ENCODE measurements at regions not wholly inside any gene's neighbourhood (a gene's known extent, or its start where the extent isn't known, plus 50 kb on each side); places are given as distances from the start of the nearest gene placed in this dataset.

DNA sequence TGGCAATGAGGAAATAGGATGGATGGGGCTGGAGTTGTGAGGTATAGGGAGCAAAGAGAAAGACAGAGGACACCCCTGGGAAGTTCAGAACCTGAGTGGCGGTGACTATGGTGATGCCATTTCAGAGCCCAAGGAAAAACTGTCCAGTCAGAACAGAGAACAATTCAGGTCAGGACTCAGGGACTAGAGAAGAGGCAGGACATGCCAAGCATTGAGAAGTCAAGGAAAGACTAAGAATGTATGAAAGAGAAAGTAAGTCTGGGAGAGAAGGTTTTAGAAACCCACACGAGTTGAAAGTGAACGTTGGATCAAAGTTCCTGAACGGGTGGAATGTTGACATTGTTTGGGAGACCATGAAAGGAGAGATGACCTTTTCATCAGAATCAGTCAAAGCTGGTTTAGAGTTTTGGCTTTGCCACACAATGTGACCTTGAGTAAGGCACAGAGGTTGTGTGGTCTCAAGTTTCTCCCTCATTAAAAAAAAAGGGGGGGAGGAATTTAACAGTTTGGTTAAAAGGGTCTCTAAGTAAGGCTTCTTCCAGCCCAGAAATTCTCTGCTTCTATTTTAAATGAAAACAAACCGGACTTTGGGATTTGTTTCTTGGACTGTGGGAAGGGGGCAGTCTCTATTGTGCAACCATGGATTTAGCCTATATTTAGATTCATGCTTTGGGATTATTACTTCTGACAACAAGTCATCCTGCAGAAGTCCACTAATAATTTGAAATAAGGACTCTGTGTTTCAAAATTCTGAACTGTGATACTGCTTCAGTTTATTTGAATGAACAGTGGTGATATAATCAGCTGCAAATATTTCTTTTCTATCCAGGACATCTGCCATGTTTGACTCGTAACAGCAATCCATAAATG is 315.9 kb upstream of the TBL1XR1 start:
- no peak for DNase-seq (ENCODE audit: low spot score)

DNA sequence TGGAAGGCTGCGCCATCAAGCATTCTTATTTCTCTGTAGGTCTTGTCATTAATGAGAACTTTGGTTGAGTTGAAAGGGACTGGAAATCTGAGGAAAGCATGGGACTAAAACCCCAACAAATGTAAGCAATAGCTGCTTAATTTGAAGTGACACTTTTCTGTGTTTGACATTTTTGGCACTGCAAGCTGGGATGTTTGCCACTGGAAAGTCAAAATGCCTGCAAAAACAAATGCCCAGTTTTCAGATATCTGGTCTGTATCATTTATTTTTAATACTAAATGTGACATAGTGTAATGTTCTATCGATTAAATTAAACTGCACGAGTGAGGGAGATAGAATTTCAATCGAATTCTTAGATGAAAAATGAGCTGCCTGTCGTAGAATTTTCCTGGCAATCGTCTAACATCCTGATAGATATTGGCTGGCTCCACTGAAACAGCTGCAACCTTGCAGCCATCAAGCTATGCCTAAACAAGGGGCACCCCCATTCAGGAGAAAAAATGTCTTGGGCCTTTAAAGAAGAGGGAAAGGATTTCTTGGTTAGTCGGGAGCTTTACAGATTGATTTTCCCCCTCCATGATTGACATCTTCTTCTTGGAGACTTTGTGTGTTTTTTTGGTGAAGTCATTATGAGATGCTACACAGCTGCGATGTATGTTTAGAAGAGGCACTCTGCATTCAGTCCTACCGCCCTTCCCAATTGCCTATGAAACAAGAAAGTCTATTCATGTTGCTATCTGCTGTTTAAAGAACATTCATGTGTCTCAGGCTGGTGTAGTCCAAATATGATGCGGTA is 316.7 kb upstream of the TBL1XR1 start:
- no peak for DNase-seq (ENCODE audit: low spot score)

DNA sequence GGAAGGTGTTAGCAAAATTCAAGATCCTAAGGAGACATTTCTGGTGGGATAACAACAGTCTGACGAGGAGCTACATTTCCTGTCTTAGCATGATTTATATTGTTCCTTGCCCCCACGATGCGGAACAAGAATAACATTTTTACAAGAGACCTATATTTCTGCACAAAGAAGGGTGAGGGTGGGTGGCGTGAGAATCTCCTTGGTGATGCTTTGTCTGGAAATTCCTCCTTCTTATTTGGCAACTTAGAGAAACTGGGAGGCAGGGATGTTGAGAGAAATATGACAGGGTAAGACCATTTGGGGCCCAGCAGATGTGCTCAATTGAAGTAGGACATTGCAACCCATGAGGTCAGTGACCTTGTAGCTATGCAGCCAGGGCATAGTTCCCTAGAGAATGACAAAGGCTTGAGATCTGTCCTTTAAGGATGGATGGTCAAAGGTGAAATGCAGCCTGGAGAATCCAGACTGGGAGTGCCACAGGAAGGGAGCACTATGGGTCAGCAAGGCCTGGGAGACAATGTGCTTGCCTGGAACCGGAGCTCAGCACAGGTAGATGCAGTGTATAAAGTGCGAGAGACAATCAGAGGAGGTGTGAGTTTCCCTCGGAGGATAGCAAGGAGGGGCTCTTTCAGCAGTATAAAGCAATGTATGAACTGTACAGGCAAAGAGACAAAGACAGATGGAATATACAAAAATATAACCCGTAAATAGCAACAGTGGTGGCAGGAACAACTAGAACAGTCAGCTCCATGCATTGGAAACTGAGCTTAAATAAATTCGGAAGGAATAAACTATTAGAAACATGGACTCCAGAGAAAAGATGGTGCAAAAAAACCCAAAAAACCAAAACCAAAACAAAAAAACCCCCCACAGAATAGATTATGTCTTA is 317.6 kb upstream of the TBL1XR1 start:
- no peak for DNase-seq (ENCODE audit: low spot score)

DNA sequence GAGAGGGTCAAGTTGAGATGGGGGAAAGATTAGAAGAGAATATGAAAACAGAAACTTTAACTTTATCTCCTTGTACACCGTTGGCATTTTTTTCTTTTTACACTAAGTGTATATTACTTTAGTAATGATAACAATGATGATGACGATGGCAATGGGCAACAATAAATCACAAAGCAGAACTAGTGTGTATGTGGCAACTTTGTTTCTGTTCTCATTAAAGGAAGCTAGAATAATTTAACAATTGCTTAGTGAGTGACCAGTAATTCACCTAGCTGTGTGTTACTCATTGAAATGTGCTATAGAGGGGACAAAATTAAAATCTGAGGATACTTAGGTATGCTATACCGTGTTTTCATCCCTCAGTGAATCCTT is 318.5 kb upstream of the TBL1XR1 start:
- no peak for DNase-seq (ENCODE audit: low spot score)

DNA sequence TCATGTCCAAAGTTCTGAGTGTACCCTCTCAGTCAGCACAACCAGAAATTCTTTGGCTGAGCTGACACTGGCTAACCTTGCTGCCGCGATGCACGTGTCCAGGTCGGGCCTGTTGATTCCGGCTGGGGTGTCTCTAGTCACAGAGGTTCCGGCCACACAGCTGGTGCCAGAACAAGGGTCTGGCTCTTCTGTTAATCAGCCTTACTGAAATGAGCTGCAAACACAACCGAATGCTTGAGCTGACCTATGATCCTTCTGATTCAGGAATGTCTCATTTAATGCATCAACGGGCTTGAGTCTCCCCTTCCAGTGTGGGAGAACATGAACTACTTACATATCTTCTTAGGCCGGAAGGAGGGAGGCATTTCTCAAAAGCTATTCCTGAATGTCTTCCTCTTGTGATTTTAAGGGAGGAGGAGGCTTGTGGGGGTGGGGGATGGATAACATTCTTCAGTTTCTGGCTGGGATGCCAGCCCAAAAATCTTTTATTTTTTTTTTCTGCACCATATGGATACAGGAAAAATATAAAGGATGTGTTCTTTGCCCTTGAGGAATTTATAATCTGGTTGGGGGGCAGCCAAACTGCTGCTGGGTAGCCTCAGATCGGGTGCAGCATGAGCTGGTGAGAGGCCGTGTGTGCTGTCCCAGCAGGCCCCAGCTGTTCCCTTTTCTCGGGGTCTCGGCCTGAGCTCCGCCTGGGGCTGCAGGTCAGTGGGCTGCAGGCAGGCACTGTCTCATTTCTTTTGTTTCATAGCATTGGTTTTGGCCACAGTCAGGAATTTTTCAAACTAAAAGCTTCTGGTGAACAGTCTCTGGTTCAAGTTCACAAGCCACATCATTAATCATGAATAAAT is 319.1 kb upstream of the TBL1XR1 start:
- peak; percentile 28 for DNase-seq (ENCODE audit: low spot score)

DNA sequence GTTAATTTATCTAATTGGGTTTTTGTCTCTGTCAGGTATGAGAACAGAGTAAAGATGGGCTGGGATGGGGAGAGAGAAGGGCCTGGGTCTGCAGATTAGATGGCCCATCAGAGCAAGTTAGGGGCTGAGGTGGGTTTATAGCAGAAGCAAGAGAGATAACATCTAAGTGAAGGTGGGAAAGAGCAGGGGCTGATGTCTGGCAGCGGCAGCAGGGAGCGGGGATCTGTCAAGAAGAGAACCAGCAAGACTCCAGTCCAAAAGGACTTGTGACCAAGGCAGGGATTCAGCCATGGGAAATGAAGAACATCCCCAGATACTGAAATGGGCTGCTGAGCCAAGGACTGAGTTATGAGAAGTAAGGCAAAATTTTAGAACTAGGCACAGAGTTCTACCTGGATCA is 320.6 kb upstream of the TBL1XR1 start:
- no peak for DNase-seq (ENCODE audit: low spot score)

DNA sequence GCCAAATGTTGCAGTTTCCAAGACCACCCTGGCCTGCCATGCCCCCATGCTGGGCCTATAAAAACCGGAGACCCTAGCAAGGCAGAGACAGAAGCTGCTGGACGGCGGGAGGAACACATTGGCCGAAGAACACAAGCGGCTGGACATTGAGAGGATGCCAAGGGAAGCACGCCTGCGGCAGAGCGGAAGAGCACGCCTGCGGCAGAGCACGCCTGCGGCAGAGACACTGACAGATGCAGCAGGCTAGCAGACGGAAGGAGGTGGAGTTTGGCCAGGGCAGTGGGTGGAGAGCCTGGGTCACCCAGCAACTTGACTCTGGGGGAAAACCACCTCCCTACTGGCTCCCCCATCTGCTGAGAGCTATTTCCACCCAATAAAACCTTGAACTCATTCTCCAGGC is 322.3 kb upstream of the TBL1XR1 start:
- DNase-seq (ENCODE audit: low spot score) = peak; percentile 78

DNA sequence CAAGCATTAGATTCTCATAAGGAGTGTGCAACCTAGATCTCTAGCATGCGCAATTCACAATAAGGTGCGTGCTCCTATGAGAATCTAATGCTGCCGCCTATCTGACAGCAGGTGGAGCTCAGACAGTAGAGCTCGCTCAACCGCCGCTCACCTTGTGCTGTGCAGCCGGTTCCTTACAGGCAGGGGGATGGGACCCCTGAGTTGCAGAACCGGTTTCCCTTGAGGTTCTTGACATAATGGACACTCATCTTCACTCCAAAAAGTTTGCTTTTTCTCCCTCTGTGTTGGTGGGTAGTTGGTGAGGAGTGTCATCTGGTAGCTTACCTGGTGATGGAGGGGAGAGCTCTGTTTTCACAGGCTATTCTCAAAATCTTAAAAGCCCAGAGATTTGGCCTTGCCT is 324.0 kb upstream of the TBL1XR1 start:
- DNase-seq (ENCODE audit: low spot score) = no peak

DNA sequence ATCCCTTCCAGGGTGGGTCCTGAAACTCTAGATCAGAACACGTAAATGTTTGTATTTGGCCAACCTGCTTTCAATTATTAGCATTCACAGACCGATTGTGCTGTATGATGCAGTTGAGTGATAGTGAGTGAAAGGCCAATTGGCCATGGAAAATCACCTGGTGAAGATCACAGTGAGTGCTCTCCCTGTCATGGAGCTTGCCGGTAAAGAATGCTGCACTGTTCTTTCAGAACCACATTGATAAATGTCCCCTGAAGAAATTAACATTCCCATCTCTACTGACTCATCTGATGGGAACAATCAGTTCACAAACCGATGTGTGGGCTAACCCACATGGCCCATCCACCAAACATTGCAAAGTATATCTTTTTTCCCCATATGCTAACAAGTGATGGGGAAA is 324.8 kb upstream of the TBL1XR1 start:
- no peak for DNase-seq (ENCODE audit: low spot score)

DNA sequence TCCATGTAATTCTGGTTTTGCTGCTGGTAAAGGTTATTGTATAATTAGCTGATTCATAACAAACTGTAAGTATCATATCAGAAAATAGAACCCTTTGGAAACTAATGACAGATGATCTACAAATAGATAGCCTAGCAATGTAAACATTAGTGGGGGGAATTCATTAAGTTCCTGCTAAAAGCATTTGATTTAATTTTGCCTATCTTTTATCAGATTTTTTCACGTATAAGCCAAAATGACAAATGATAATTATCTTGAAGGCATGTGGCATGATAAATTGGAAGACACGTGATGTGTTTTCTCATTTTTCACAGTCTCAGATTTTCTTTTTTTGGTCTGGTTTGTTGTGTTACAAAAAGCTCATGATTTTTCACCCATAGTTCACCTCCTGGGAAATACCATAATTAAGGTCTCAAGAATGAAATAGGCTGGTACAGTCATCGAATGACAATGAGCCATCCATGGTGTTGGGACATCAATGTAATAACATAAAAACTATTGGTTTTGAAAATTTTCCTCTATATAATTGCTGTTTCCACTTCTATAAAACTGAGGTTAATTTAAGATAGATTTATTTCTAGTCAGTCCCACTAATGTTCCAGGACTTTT is 325.9 kb upstream of the TBL1XR1 start:
- DNase-seq (ENCODE audit: low spot score) = no peak

DNA sequence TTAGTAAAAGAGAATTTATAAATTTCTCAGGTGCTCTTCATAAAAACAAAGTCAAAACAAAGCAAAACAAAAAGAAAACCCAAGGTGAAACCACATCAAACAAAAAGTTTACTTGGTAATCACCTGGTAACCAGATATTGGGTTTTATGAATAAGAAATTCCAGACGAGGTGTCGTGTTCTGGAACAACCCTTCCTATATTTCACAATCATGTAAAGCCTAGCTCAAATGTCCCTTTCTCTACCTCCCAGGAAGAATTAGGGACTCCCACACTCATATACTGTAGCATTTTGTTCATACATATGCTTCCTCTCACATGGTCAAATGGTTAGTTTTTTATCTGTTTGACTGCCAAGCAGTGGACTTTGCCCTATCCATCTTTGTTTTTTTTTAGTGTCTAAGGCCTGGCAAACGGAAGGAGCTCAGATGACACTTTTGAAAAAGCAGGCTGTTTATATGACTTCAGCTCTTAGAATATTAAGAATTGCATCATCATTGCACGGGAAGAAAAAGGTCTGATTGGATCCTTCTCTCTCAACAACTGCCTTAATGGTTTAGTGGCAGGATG is 326.7 kb upstream of the TBL1XR1 start:
- no peak for DNase-seq (ENCODE audit: low spot score)

DNA sequence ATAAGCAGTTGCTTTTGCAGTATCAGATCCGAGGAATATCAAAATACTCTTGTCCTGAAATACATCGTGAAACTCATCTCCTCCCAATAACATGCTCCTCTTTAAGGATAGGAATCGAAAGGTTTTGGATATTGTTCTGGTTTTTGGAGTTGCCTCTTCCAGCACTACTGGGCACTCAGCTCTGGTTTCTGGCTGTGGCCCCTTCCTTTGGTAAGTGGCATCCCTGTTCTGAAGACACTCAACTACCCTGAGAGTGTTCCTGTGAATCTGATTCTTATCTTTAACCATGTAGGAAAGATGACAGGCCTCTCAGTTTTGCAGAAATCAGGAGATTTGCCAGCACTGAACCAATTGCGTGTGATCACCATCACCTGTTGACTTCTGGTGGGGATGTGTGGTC is 327.5 kb upstream of the TBL1XR1 start:
- no peak for DNase-seq (ENCODE audit: low spot score)

DNA sequence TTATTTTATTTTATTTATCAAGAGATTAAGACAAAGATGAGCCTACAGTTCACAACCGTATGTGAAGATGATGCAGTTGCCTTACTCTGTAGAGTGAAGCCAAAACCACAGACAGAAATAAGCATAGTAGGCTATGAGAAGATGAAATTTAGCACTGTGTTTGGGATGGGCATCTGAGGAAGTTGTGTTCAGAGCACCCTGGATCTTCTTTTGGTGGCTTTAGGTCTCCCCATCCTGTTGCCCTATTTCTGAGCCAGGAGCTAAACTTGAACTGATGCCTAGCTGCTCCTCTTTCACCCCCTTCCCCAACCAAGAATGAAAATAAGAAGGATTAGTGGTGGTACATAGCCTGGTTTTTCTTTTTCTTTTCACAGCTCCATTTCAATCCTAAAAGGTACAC is 328.1 kb upstream of the TBL1XR1 start:
- no peak for DNase-seq (ENCODE audit: low spot score)

DNA sequence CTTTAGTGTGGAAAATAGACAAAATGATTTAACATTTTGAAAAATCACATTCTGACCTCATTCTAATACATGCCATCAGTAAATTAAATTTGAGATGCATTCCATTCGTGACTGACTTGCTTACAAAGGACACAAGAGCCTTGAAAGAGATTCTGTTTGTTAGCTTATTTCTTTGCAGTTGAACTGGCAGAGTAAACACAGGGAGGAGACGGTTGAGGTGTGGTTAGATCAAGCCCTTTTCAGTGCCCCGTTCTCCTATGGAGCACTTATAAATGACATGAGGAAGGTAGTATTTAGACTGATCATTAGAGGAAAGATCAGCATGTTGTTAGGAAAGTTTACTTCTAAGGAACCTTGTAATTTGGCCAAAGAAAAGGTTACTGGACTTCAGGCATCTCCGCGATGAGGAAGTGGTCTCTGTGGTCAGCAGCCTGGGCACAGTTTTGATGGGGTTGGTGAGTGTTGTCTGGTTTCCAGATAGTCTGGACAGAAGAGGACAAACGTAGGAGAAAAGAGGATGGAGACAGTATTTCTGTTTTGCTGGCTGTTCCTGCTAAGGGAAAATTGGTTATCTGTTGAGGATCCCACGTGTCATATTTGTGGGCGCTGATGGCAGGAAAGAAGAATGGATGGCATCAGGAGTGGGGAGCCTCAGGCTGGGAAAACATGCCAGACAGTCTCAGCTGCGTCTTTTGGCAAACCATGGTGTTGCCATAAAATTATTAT is 328.9 kb upstream of the TBL1XR1 start:
- no peak for DNase-seq (ENCODE audit: low spot score)

DNA sequence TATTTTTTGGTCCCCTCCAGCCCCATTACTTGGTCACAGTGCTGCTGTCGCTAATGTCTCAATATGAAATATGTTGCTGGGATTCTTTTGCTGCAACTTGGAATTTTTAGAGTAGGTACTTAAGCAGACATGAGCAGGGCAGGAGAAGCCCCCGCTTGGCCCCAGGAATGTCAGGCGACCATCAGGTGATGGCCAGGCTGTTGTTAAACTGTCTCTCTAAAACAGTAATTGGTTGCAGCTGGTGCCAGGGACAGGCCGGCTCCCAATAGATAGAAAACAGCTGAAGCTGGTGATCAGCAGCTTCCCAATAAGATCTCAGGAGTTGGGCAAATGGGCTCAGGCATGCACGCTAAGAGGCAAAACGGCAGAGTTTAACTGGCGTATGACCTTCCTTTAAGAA is 329.9 kb upstream of the TBL1XR1 start:
- DNase-seq (ENCODE audit: low spot score) = no peak

DNA sequence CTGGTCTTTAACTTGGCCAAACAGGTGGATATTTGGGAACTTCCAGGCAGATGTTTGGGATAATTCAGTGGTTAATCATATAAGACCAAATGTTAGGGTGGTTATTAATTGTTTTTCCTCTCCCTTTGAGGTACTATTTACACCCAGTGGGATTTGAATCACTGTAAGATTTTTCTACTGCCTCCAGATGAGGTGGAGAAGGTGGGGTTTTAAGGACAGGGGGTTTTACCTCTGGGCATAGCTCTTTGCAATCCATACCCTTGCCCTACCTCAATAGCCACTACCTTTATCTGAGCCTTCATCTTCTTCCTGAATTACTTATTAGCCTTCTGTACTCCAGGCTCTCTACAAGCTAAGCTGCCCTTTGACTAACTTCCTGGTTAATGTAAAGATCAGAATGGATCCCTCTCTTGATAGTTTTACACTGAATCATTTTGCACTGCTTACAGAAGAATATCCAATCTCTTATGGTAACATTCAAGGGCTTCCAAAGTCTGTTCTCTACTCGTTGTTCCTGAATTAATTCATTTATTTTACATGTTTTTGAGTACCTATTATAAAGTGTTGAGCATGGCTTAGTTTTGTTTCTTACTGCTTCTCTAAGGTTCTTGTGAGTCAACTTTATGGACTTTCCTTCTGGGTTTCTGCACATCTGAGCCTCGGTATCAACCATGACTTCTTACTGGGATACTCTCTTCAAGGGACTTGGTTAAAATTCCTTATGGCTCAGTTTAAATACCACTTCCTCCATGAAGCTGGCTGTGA is 331.2 kb upstream of the TBL1XR1 start:
- no peak for DNase-seq (ENCODE audit: low spot score)

DNA sequence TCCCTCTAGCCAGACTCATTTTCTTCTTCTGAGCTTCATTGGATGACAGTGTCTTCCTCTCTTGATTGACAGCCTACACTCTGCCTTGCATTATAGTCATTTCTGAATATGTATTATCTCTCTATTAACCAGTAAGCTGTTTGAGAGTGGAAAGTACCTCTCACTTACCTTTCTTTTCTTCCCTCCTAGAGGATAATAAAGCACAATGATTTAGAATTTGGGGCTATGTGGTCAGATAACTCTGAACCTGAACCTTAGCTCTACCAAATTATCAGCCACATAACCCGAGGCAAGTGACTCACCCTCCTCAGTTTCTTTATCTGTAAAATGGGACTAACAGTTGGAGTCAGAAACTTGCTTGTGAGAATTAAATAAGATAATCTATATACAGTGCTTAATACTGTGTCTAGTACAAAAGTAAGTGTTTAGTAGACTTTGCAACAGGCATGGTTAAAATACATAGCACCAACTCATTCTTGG is 331.8 kb upstream of the TBL1XR1 start:
- no peak for DNase-seq (ENCODE audit: low spot score)

DNA sequence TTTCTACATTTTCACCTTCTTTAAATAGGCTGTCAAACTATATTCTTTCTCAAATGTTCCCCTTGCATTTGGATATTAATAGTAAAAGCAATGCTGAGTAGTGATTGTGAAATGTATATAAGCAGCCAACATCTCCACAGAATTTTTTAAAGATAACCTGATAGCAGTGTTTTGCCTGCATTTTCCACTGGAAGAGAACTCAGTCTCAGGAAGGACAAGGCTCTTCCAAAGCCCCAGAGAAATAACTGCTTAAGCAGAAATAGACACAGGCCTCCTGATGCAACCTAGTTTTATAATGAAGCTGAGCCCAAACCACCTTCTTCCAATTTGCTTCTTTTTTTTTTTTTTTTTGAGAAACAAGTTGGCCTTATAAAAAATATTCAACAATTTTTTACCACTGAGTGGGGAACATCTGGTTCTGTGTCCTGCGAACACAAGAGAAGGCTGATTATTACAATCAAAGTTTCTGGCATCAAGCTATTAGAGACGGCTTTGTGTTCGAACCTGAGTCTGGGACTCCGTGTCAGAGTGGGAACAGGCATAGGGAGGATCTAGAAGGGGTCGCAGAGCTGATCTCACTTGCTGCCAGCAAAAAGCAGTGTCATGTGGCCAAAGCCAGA is 332.5 kb upstream of the TBL1XR1 start:
- no peak for DNase-seq (ENCODE audit: low spot score)

DNA sequence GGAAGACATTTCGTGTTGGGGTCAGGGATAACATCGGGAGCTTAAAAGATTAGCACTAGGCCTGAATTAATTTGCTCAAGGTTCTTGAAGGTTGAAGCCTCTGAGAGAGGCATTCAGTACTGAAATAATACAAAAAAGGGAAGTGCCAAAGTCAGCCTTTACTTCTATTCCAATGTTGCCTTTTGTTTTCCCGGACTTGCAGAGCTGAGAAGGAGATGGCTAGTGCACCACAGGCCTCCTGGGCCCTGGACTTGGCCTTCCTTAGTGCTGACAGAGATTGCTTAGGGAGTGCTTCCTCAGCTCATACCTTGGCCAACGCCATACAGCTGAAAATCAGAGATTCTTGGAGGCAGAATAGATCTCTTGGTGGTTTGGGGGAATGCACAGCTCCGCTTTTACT is 333.6 kb upstream of the TBL1XR1 start:
- no peak for DNase-seq (ENCODE audit: low spot score)

Data from cerebellar cortex (tissue), 1 donor.